ENCODE measurements at regions not wholly inside any gene's neighbourhood (a gene's known extent, or its start where the extent isn't known, plus 50 kb on each side); places are given as distances from the start of the nearest gene placed in this dataset.

GRCh38 chr4:137768196-137768595 lies 235.9 kb upstream of the PCDH18 start:
- no peak for TF ChIP-seq CTCF (IDR thresholded peaks at IDR 0.05)
- no peak overlapping the region for H3K27ac Mint-ChIP-seq (ENCODE audit: unreplicated experiment)

GRCh38 chr4:137762591-137762990 lies 230.3 kb upstream of the PCDH18 start:
- Mint-ChIP-seq H3K9me3 (ENCODE audit: unreplicated experiment) (no peaks in the 10 kb centered on the region), H3K27me3 (ENCODE audit: unreplicated experiment) (no peaks in the 10 kb centered on the region), H3K4me3 (ENCODE audit: unreplicated experiment) (no peak overlapping the region), H3K4me1 (ENCODE audit: unreplicated experiment) (peaks cover 7% of the 10 kb centered on the region), H3K36me3 (ENCODE audit: unreplicated experiment) (no peaks in the 10 kb centered on the region), H3K27ac (ENCODE audit: unreplicated experiment) (no peak overlapping the region)
- no peak for DNase-seq (ENCODE audit: extremely low spot score, unreplicated experiment)
- no peak for TF ChIP-seq CTCF (IDR thresholded peaks at IDR 0.05)

More at GRCh38 chr4:137768196-137768595, 235.9 kb upstream of the PCDH18 start:
- H3K36me3 Mint-ChIP-seq (ENCODE audit: unreplicated experiment), result peaks cover 2% of the 10 kb centered on the region
- peaks cover 21% of the 10 kb centered on the region for H3K4me1 Mint-ChIP-seq (ENCODE audit: unreplicated experiment)
- no peaks in the 10 kb centered on the region for H3K27me3 Mint-ChIP-seq (ENCODE audit: unreplicated experiment)
- H3K9me3 Mint-ChIP-seq (ENCODE audit: unreplicated experiment), result peaks cover 8% of the 10 kb centered on the region
- no peak for DNase-seq (ENCODE audit: extremely low spot score, unreplicated experiment)
- H3K4me3 Mint-ChIP-seq (ENCODE audit: unreplicated experiment), result no peak overlapping the region

- no peak for DNase-seq (ENCODE audit: extremely low spot score, unreplicated experiment)
- Mint-ChIP-seq H3K9me3 (ENCODE audit: unreplicated experiment) (peaks cover 7% of the 10 kb centered on the region), H3K4me3 (ENCODE audit: unreplicated experiment) (no peak overlapping the region), H3K27ac (ENCODE audit: unreplicated experiment) (peak overlapping the region; percentile 43), H3K4me1 (ENCODE audit: unreplicated experiment) (peaks cover 18% of the 10 kb centered on the region), H3K36me3 (ENCODE audit: unreplicated experiment) (peaks cover 1% of the 10 kb centered on the region), H3K27me3 (ENCODE audit: unreplicated experiment) (no peaks in the 10 kb centered on the region)
- no peak for TF ChIP-seq CTCF (IDR thresholded peaks at IDR 0.05)
These were observed 222.6 kb upstream of the PCDH18 start for GRCh38 chr4:137754652-137755471.

- DNase-seq (ENCODE audit: extremely low spot score, unreplicated experiment), result no peak
- no peak for TF ChIP-seq CTCF (IDR thresholded peaks at IDR 0.05)
- H3K27ac Mint-ChIP-seq (ENCODE audit: unreplicated experiment), result no peak overlapping the region
- no peak overlapping the region for H3K4me3 Mint-ChIP-seq (ENCODE audit: unreplicated experiment)
- no peaks in the 10 kb centered on the region for H3K27me3 Mint-ChIP-seq (ENCODE audit: unreplicated experiment)
- H3K9me3 Mint-ChIP-seq (ENCODE audit: unreplicated experiment), result peaks cover 7% of the 10 kb centered on the region
- H3K36me3 Mint-ChIP-seq (ENCODE audit: unreplicated experiment), result peaks cover 1% of the 10 kb centered on the region
- H3K4me1 Mint-ChIP-seq (ENCODE audit: unreplicated experiment), result peaks cover 12% of the 10 kb centered on the region
These were observed 217.2 kb upstream of the PCDH18 start for GRCh38 chr4:137749466-137749865.

GRCh38 chr4:137748616-137749015 lies 216.3 kb upstream of the PCDH18 start:
- peaks cover 11% of the 10 kb centered on the region for H3K4me1 Mint-ChIP-seq (ENCODE audit: unreplicated experiment)

More at GRCh38 chr4:137748616-137749015, 216.3 kb upstream of the PCDH18 start:
- no peak overlapping the region for H3K4me3 Mint-ChIP-seq (ENCODE audit: unreplicated experiment)
- no peak for TF ChIP-seq CTCF (IDR thresholded peaks at IDR 0.05)
- no peaks in the 10 kb centered on the region for H3K27me3 Mint-ChIP-seq (ENCODE audit: unreplicated experiment)
- H3K9me3 Mint-ChIP-seq (ENCODE audit: unreplicated experiment), result peaks cover 7% of the 10 kb centered on the region
- no peak overlapping the region for H3K27ac Mint-ChIP-seq (ENCODE audit: unreplicated experiment)
- DNase-seq (ENCODE audit: extremely low spot score, unreplicated experiment), result no peak
- H3K36me3 Mint-ChIP-seq (ENCODE audit: unreplicated experiment), result peaks cover 1% of the 10 kb centered on the region
